NT2/D1 (cell line): ENCODE measurements at regions not wholly inside any gene's neighbourhood (a gene's known extent, or its start where the extent isn't known, plus 50 kb on each side); places are given as distances from the start of the nearest gene placed in this dataset.

Experiments used
- SUZ12 ChIP-seq: IDR thresholded peaks from 2 replicates; pipeline ENCODE4 v1.6.1; 2011; ENCODE audit not compliant: insufficient read length, insufficient read depth; ENCODE audit errors: extremely low read depth
- YY1 ChIP-seq: IDR thresholded peaks from 2 replicates; pipeline ENCODE4 v1.6.1; 2011; ENCODE audit not compliant: insufficient read length, insufficient read depth
- ZNF274 ChIP-seq: IDR thresholded peaks from 2 replicates; pipeline ENCODE4 v1.6.1; 2011; ENCODE audit warnings: mild to moderate bottlenecking, low read depth, low read length

- TF ChIP-seq YY1 (no peak), SUZ12 (no peak), ZNF274 (no peak)
Observed at GRCh38 chr12:89966495-89967240, 258.0 kb upstream of the ATP2B1 start.
